ENCODE measurements at regions not wholly inside any gene's neighbourhood (a gene's known extent, or its start where the extent isn't known, plus 50 kb on each side); places are given as distances from the start of the nearest gene placed in this dataset. TPM values are rescaled to one million over a fixed set of nuclear protein-coding genes. Genes with fewer than 3 reads are reported as not detected.

DNA sequence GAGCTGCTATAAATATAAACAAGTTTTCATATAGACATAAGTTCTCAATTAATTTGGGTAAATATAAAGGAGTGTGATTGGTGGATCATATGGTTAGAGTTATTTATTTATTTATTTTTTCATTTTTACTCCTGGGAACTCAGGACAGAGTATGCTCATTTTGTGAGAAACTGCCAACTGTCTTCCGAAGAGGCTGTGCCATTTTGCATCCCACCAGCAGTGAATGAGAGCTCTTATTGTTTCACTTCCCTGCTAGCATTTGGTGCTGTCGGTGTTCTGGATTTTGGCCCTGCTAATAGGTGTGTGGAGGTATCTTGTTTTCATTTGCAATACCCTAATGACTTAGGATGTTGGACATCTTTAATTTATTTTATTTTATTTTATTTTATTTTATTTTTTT is 50.4 kb upstream of the XPO1 start:
- Histone ChIP-seq H2AFZ (ENCODE audit: low read length) (no peak overlapping the region), H3K27ac (ENCODE audit: low read depth, low read length, poor library complexity, severe bottlenecking) (no peak overlapping the region), H3K4me3 (ENCODE audit: low read depth, low read length, poor library complexity, severe bottlenecking) (no peak overlapping the region), H3K9me3 (ENCODE audit: low read length) (no peaks in the 10 kb centered on the region), H3K4me2 (ENCODE audit: low read length) (no peak overlapping the region), H4K20me1 (ENCODE audit: insufficient read depth, low read length) (no peaks in the 10 kb centered on the region), H3K36me3 (ENCODE audit: insufficient read depth, low read length) (no peaks in the 10 kb centered on the region), H3K9me2 (ENCODE audit: insufficient read depth, low read length) (no peaks in the 10 kb centered on the region), H3K4me1 (ENCODE audit: insufficient read depth, low read length, poor library complexity, severe bottlenecking) (no peaks in the 10 kb centered on the region), H3K79me2 (ENCODE audit: insufficient read depth, low read depth, low read length) (no peaks in the 10 kb centered on the region)
- TF ChIP-seq, protein P1, sequence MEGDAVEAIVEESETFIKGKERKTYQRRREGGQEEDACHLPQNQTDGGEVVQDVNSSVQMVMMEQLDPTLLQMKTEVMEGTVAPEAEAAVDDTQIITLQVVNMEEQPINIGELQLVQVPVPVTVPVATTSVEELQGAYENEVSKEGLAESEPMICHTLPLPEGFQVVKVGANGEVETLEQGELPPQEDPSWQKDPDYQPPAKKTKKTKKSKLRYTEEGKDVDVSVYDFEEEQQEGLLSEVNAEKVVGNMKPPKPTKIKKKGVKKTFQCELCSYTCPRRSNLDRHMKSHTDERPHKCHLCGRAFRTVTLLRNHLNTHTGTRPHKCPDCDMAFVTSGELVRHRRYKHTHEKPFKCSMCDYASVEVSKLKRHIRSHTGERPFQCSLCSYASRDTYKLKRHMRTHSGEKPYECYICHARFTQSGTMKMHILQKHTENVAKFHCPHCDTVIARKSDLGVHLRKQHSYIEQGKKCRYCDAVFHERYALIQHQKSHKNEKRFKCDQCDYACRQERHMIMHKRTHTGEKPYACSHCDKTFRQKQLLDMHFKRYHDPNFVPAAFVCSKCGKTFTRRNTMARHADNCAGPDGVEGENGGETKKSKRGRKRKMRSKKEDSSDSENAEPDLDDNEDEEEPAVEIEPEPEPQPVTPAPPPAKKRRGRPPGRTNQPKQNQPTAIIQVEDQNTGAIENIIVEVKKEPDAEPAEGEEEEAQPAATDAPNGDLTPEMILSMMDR (conservative IDR thresholded peaks at IDR 0.05; ENCODE audit: low read length): no peak
- TF ChIP-seq EZH2phosphoT487 (IDR thresholded peaks at IDR 0.05; ENCODE audit: borderline replicate concordance, low read depth, low read length): no peak
- ChIA-PET CTCF (ENCODE audit: unreplicated experiment) (no interaction called here), POLR2A (no interaction called here)
- intact Hi-C loops (cut with micrococcal nuclease; ENCODE audit: unreplicated experiment): no loop called here
- DNase-seq (ENCODE audit: low spot score): no peak
- BruUV-seq (replicated peaks): no TSS peak

Small RNA genes in the stretch of these regions (small RNA-seq; reads per million reads assigned to genes)
- not detected for gene RNU6-1145P
- gene RPS29P10: 1.3 reads per million, percentile 59 among the genes with 10 or more reads in this experiment
